ENCODE measurements at regions not wholly inside any gene's neighbourhood (a gene's known extent, or its start where the extent isn't known, plus 50 kb on each side); places are given as distances from the start of the nearest gene placed in this dataset.

DNA sequence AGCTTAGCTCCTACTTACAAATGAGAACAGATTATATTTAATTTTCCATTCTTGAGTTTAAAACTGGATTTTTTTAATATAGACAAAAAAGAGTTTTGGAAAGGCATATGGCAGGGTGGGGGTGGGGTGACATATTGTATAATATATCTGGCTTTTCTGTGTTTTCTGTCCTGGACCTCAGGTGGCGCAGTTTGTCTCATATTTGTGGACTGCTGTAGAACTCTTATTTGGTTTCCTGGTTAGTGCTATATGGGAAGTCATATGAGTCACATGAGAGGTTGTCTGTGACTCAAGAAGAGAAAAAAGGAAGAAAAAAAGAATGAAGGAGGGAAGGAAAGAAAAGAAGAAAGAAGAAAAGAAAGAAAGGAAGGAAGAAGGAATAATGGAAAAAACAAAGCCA lies 131.8 kb downstream of the CLVS2 start:
- no peaks in the 10 kb centered on the region for H3K36me3 Mint-ChIP-seq
- Histone ChIP-seq H3K4me1 (ENCODE audit: insufficient read depth, low read length) (no peaks in the 10 kb centered on the region), H3K27me3 (ENCODE audit: insufficient read depth, low read length) (no peaks in the 10 kb centered on the region), H3K36me3 (ENCODE audit: insufficient read depth, low read length) (no peaks in the 10 kb centered on the region), H3K27ac (ENCODE audit: low read depth, low read length) (no peak overlapping the region), H3K4me3 (ENCODE audit: low read length in 2 of 2) (no peak overlapping the region), H3K9me3 (ENCODE audit: control insufficient read depth in 1 of 2, low read length in 2 of 2) (no peaks in the 10 kb centered on the region)
- no peak for DNase-seq
- intact Hi-C loops (cut with micrococcal nuclease) = no loop called here
- H3K4me3 Mint-ChIP-seq = no peak overlapping the region
- POLR2A ChIA-PET (ENCODE audit: partially characterized antibody) = no interaction called here
- no peak overlapping the region for H3K27ac Mint-ChIP-seq
- H3K27me3 Mint-ChIP-seq = no peaks in the 10 kb centered on the region
- no peaks in the 10 kb centered on the region for H3K4me1 Mint-ChIP-seq
- CTCF ChIA-PET (ENCODE audit: partially characterized antibody) = no interaction called here
- peaks cover 0 to 12% (median 6%) of the 10 kb centered on the region in 8 donors for H3K9me3 Mint-ChIP-seq

DNA sequence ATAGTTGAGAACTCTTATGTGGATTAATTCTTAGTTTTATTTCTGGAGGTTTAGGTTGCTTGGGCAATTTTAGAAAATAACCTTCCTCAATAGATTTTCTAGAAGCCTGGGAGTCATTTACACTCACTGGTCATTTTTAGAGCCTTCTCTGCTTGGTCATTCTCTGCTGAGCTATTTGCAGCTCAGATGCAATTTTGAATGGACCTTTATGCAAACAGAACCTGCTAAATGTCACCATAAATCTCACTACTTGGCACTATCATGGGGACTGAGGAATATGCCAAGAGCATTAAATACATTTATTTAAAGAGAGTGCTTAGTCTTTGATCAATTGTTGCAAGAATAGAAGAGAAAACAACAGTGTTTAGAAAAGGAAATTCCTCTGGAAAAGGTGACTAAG lies 154.0 kb downstream of the CLVS2 start:
- no peak overlapping the region for H3K27ac ChIP-seq (ENCODE audit: low read depth, low read length)
- Mint-ChIP-seq H3K9me3 (peaks cover 0 to 8% (median 0%) of the 10 kb centered on the region in 8 donors), H3K4me3 (no peak overlapping the region), H3K27ac (no peak overlapping the region), H3K36me3 (no peaks in the 10 kb centered on the region), H3K4me1 (no peaks in the 10 kb centered on the region), H3K27me3 (no peaks in the 10 kb centered on the region)
- intact Hi-C loops (cut with micrococcal nuclease) = no loop called here
- CTCF ChIA-PET (ENCODE audit: partially characterized antibody) = interaction anchor here (1.2 kb wide), 1 partner anchor 60 kb away, joined by 3 read pairs; no protein-coding TSS in a partner anchor
- no peaks in the 10 kb centered on the region for H3K27me3 ChIP-seq (ENCODE audit: insufficient read depth, low read length)
- no peaks in the 10 kb centered on the region for H3K4me1 ChIP-seq (ENCODE audit: insufficient read depth, low read length)
- H3K4me3 ChIP-seq (ENCODE audit: low read length in 2 of 2) = no peak overlapping the region
- H3K36me3 ChIP-seq (ENCODE audit: insufficient read depth, low read length) = no peaks in the 10 kb centered on the region
- H3K9me3 ChIP-seq (ENCODE audit: control insufficient read depth in 1 of 2, low read length in 2 of 2) = no peaks in the 10 kb centered on the region
- no peak for DNase-seq
- POLR2A ChIA-PET (ENCODE audit: partially characterized antibody) = no interaction called here

DNA sequence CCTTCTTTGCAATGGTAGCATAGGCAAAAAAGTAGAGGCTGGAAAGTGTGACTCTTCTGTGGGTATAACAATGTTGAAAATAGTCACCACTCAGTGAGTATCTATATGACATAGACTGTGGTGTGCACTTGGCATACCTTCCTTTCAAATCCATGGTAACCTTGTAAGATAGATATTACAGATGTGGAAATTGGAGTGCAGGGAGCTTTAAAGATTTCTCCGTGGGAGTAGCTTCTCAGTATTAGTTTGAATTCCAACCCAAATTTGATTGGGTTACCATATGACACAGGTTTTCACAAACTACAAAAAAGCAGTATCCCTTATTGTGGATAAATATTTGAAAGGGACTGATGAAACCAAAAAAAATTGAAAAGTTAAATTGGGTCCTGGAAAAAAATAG lies 163.8 kb downstream of the CLVS2 start:
- H3K4me3 Mint-ChIP-seq = no peak overlapping the region
- no peak overlapping the region for H3K27ac Mint-ChIP-seq

More for the DNA sequence above, 163.8 kb downstream of the CLVS2 start:
- H3K27me3 ChIP-seq (ENCODE audit: insufficient read depth, low read length) = no peaks in the 10 kb centered on the region
- H3K4me1 ChIP-seq (ENCODE audit: insufficient read depth, low read length) = no peaks in the 10 kb centered on the region
- Mint-ChIP-seq H3K9me3 (peaks cover 0 to 7% (median under 1%) of the 10 kb centered on the region in 8 donors), H3K36me3 (no peaks in the 10 kb centered on the region), H3K4me1 (no peaks in the 10 kb centered on the region), H3K27me3 (no peaks in the 10 kb centered on the region)
- DNase-seq = no peak
- CTCF ChIA-PET (ENCODE audit: partially characterized antibody) = no interaction called here
- H3K4me3 ChIP-seq (ENCODE audit: low read length in 2 of 2) = no peak overlapping the region
- intact Hi-C loops (cut with micrococcal nuclease) = no loop called here
- no peak overlapping the region for H3K27ac ChIP-seq (ENCODE audit: low read depth, low read length)
- POLR2A ChIA-PET (ENCODE audit: partially characterized antibody) = no interaction called here
- no peaks in the 10 kb centered on the region for H3K9me3 ChIP-seq (ENCODE audit: control insufficient read depth in 1 of 2, low read length in 2 of 2)
- no peaks in the 10 kb centered on the region for H3K36me3 ChIP-seq (ENCODE audit: insufficient read depth, low read length)

All from CD4-positive, alpha-beta memory T cell (primary cell).